ENCODE measurements at regions not wholly inside any gene's neighbourhood (a gene's known extent, or its start where the extent isn't known, plus 50 kb on each side); places are given as distances from the start of the nearest gene placed in this dataset.

- H3K4me1 ChIP-seq (ENCODE audit: insufficient read depth) = no peaks in the 10 kb centered on the region
- no peak for DNase-seq
- H3K9me3 ChIP-seq = no peaks in the 10 kb centered on the region
- no peaks in the 10 kb centered on the region for H3K36me3 ChIP-seq
- H3K27me3 ChIP-seq = no peaks in the 10 kb centered on the region
- intact Hi-C loops (cut with DNase I) = no loop called here
- H3K27ac ChIP-seq = no peak overlapping the region
- no peak for TF ChIP-seq EP300 (IDR thresholded peaks at IDR 0.05)
- TF ChIP-seq POLR2A (IDR thresholded peaks at IDR 0.05) = no peak
- TF ChIP-seq, protein P1, sequence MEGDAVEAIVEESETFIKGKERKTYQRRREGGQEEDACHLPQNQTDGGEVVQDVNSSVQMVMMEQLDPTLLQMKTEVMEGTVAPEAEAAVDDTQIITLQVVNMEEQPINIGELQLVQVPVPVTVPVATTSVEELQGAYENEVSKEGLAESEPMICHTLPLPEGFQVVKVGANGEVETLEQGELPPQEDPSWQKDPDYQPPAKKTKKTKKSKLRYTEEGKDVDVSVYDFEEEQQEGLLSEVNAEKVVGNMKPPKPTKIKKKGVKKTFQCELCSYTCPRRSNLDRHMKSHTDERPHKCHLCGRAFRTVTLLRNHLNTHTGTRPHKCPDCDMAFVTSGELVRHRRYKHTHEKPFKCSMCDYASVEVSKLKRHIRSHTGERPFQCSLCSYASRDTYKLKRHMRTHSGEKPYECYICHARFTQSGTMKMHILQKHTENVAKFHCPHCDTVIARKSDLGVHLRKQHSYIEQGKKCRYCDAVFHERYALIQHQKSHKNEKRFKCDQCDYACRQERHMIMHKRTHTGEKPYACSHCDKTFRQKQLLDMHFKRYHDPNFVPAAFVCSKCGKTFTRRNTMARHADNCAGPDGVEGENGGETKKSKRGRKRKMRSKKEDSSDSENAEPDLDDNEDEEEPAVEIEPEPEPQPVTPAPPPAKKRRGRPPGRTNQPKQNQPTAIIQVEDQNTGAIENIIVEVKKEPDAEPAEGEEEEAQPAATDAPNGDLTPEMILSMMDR (IDR thresholded peaks at IDR 0.05) = no peak
- H3K4me3 ChIP-seq = no peak overlapping the region
These were observed 356.6 kb upstream of the CELF4 start for GRCh38 chr18:37922162-37922561.

GRCh38 chr18:37920865-37921264 lies 355.3 kb upstream of the CELF4 start:
- Histone ChIP-seq H3K36me3 (no peaks in the 10 kb centered on the region), H3K4me3 (no peak overlapping the region), H3K9me3 (no peaks in the 10 kb centered on the region), H3K27ac (no peak overlapping the region), H3K27me3 (no peaks in the 10 kb centered on the region), H3K4me1 (ENCODE audit: insufficient read depth) (no peaks in the 10 kb centered on the region)
- TF ChIP-seq POLR2A (IDR thresholded peaks at IDR 0.05) (no peak), EP300 (IDR thresholded peaks at IDR 0.05) (no peak)
- TF ChIP-seq, protein P1 (IDR thresholded peaks at IDR 0.05) = no peak
- 76 to 84% (median 81%) methylated on average over 4 of the region's 4 CpGs for WGBS, 3 donors
- intact Hi-C loops (cut with DNase I) = no loop called here
- DNase-seq = no peak

- no peaks in the 10 kb centered on the region for H3K36me3 ChIP-seq
- intact Hi-C loops (cut with DNase I) = no loop called here
- no peak overlapping the region for H3K4me3 ChIP-seq
- no peaks in the 10 kb centered on the region for H3K9me3 ChIP-seq
- no peaks in the 10 kb centered on the region for H3K27me3 ChIP-seq
- no peak for DNase-seq
- 86 to 98% (median 87%) methylated on average over 1 of the region's 1 CpG for whole genome bisulfite sequencing, 3 donors
- TF ChIP-seq EP300 (IDR thresholded peaks at IDR 0.05) = no peak
- no peak for TF ChIP-seq POLR2A (IDR thresholded peaks at IDR 0.05)
- TF ChIP-seq, protein P1 (IDR thresholded peaks at IDR 0.05) = no peak
- no peaks in the 10 kb centered on the region for H3K4me1 ChIP-seq (ENCODE audit: insufficient read depth)
- H3K27ac ChIP-seq = no peak overlapping the region
These were observed 347.5 kb upstream of the CELF4 start for GRCh38 chr18:37913051-37913450.

DNA sequence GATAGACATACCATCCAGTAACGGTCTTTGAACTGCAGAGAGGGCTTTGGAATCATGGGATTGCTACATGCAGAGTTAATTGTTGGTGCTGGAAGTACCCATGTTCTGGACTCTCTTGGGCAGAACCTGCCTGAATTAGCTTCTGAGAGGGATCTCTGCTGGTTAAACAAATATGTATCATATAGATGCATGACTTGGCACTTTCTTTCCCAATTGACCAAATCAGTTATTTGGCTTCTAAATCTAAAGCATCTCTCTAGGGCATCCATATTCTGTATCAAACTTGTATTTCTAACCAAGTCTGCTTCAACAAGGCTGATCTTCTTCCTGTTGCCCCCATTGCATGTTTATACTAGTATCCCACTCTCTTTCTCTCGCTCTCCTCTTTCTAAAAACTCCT lies 336.7 kb upstream of the CELF4 start:
- TF ChIP-seq, protein P1 (IDR thresholded peaks at IDR 0.05) = no peak
- TF ChIP-seq EP300 (IDR thresholded peaks at IDR 0.05) (no peak), POLR2A (IDR thresholded peaks at IDR 0.05) (no peak)
- intact Hi-C loops (cut with DNase I) = no loop called here
- no peak overlapping the region for H3K27ac ChIP-seq
- WGBS, 3 donors = 88 to 95% (median 93%) methylated on average over 2 of the region's 2 CpGs
- H3K36me3 ChIP-seq = no peaks in the 10 kb centered on the region
- H3K4me3 ChIP-seq = no peak overlapping the region
- H3K4me1 ChIP-seq (ENCODE audit: insufficient read depth) = no peaks in the 10 kb centered on the region
- H3K27me3 ChIP-seq = no peaks in the 10 kb centered on the region
- no peaks in the 10 kb centered on the region for H3K9me3 ChIP-seq
- DNase-seq = no peak

DNA sequence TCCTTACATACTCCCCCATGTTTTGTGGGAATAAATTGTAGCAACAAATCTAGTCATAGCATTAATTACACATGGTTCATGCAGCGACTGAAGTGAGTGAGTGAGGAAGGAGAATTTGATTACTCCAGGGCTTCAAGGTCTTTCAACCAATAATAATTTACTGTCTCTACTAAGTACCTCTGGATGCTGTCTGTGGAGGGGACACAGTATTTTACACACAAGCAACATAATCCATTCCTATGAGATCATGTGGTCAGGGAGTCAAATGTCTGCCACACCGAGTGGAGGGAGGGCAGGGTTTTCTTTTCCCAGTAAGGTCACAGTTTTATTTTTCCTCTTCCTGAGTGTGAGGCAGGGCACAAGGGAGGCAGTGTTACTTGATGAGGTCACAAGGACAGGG lies 334.7 kb upstream of the CELF4 start:
- H3K27me3 ChIP-seq = no peaks in the 10 kb centered on the region
- no peak overlapping the region for H3K27ac ChIP-seq
- TF ChIP-seq EP300 (IDR thresholded peaks at IDR 0.05) (no peak), POLR2A (IDR thresholded peaks at IDR 0.05) (no peak)
- TF ChIP-seq, protein P1 (IDR thresholded peaks at IDR 0.05) = no peak
- intact Hi-C loops (cut with DNase I) = no loop called here
- H3K4me1 ChIP-seq (ENCODE audit: insufficient read depth) = no peaks in the 10 kb centered on the region
- no peaks in the 10 kb centered on the region for H3K36me3 ChIP-seq
- WGBS, 3 donors = 19 to 24% (median 21%) methylated on average over 2 of the region's 2 CpGs
- no peak overlapping the region for H3K4me3 ChIP-seq
- no peaks in the 10 kb centered on the region for H3K9me3 ChIP-seq
- no peak for DNase-seq

Measured in ovary (tissue), 7 donors.